ENCODE measurements at regions not wholly inside any gene's neighbourhood (a gene's known extent, or its start where the extent isn't known, plus 50 kb on each side); places are given as distances from the start of the nearest gene placed in this dataset.

- no peak overlapping the region for H3K4me3 ChIP-seq (replicated peaks in 1 of 2; ENCODE audit: low read depth in 2 of 2, low read length in 2 of 2)
- peak; percentile 41 to 65 for DNase-seq (ENCODE audit: low read depth in 2 of 2)
- no peak for TF ChIP-seq CTCF (IDR thresholded peaks at IDR 0.05; ENCODE audit: low read depth, low read length)
Measured at GRCh38 chr3:134094491-134094890, 64.8 kb upstream of the SLCO2A1 start.

- TF ChIP-seq CTCF (IDR thresholded peaks at IDR 0.05; ENCODE audit: low read depth, low read length) = no peak
Measured at GRCh38 chr3:134093956-134094355, 64.2 kb upstream of the SLCO2A1 start.

GRCh38 chr3:134092208-134092701 lies 62.5 kb upstream of the SLCO2A1 start:
- H3K4me3 ChIP-seq (replicated peaks in 1 of 2; ENCODE audit: low read depth in 2 of 2, low read length in 2 of 2) = no peak overlapping the region
- peak; percentile 52 to 55 for DNase-seq (ENCODE audit: low read depth in 2 of 2)
- no peak for TF ChIP-seq CTCF (IDR thresholded peaks at IDR 0.05; ENCODE audit: low read depth, low read length)

More at GRCh38 chr3:134093956-134094355, 64.2 kb upstream of the SLCO2A1 start:
- H3K4me3 ChIP-seq (replicated peaks in 1 of 2; ENCODE audit: low read depth in 2 of 2, low read length in 2 of 2) = no peak overlapping the region
- no peak for DNase-seq (ENCODE audit: low read depth in 2 of 2)

- TF ChIP-seq CTCF (IDR thresholded peaks at IDR 0.05; ENCODE audit: low read depth, low read length) = no peak
- peak; percentile 46 to 54 for DNase-seq (ENCODE audit: low read depth in 2 of 2)
Measured at GRCh38 chr3:134090031-134090430, 60.3 kb upstream of the SLCO2A1 start.

GRCh38 chr3:134087060-134087974 lies 57.6 kb upstream of the SLCO2A1 start:
- DNase-seq (ENCODE audit: low read depth in 2 of 2) = peak in 1 of 2 donors; percentile 28
- no peak overlapping the region for H3K4me3 ChIP-seq (replicated peaks in 1 of 2; ENCODE audit: low read depth in 2 of 2, low read length in 2 of 2)
- TF ChIP-seq CTCF (IDR thresholded peaks at IDR 0.05; ENCODE audit: low read depth, low read length) = no peak

More at GRCh38 chr3:134090031-134090430, 60.3 kb upstream of the SLCO2A1 start:
- no peak overlapping the region for H3K4me3 ChIP-seq (replicated peaks in 1 of 2; ENCODE audit: low read depth in 2 of 2, low read length in 2 of 2)

GRCh38 chr3:134086616-134087015 lies 56.9 kb upstream of the SLCO2A1 start:
- H3K4me3 ChIP-seq (replicated peaks in 1 of 2; ENCODE audit: low read depth in 2 of 2, low read length in 2 of 2) = no peak overlapping the region
- no peak for DNase-seq (ENCODE audit: low read depth in 2 of 2)
- no peak for TF ChIP-seq CTCF (IDR thresholded peaks at IDR 0.05; ENCODE audit: low read depth, low read length)

Data from cardiac fibroblast (primary cell).